Skeletal muscle cell (primary cell): ENCODE measurements at regions not wholly inside any gene's neighbourhood (a gene's known extent, or its start where the extent isn't known, plus 50 kb on each side); places are given as distances from the start of the nearest gene placed in this dataset.
A peak's percentile ranks its signal among the peaks of the same experiment; 100 is the strongest.
"Not testable (repeated sequence)": the region's sequence is repeated elsewhere in the genome, so short reads cannot be mapped to it uniquely, and the experiment has no call there.

Source experiments
- DNase-seq: peaks from one replicate; pipeline ENCODE4 v3.0.0-alpha.2; 2010; ENCODE audit warnings: low read depth
- H3K4me3 ChIP-seq: 2 replicates; pipeline ENCODE4 v1.5.1; 2011; ENCODE audit warnings: low read depth, mild to moderate bottlenecking, control low read depth, low read length, moderate library complexity

DNA sequence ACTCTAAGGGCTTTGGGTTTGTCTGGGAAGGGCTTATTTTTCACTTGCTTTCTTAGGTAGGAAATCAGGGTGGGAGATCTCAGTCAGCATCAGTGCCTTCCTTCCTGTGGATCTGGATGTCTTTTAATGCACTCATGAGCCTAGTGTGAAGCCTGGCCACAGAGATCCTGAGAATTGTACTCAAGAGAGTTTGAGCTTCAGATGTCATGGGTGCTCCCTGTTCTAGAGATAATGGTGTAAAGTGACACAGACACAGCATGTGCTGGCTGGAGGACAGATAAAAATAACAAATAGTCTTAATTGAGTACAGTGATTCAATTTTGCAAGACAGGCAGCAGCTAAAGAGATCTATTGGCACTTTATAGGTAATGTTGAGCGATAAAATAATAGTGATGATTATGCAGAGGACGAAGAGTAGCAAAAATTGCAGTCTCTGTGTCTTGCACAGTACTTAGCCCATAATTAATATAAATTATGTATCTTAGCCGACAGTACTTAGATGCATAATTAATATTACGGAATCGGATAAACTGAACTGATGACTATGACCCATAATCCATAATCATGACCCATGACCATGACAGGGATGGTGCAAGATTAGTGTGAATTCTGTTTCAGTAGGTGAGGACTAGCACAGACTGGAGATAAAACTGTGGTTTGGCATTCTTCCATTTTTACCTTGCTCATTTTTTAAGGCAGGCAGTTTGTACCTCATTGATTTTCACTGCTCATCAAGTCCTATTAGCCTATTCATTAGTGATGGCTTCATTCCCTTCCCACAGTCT, 408.7 kb upstream of the PIK3R1 start:
- DNase-seq, result no peak
- H3K4me3 ChIP-seq, result no peak overlapping the region

DNA sequence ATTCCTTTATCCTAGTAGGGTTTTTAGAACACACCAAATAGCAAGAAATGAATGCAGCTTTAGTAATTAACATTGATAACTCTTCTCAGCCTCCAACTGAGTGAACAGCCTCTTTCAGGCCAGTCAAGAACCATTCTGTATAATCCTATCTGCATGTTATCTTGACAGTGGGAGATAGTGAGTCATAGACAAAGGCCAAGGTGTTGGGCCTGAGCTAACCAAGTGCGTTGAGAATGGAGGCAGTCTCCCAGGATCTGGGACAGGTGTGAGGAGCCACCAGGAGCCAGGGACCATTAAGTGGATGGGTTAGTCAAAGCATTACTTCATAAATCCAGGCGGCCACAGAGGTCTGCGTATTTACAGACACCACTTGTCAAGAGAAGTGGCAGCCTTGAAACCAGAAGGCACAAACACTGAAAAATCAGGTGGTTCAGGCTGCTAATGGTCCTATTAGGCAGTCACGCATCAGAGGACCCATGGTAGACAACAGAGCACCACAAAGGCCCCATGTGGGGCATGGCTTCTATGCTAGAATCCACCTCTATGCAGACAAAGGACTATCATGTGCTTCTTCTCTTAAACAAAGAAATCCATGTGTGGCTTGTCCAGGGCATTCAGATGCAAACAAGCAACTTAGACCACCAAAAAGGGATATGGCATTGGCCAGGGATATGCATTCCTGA, 409.7 kb upstream of the PIK3R1 start:
- H3K4me3 ChIP-seq, result no peak overlapping the region
- no peak for DNase-seq

DNA sequence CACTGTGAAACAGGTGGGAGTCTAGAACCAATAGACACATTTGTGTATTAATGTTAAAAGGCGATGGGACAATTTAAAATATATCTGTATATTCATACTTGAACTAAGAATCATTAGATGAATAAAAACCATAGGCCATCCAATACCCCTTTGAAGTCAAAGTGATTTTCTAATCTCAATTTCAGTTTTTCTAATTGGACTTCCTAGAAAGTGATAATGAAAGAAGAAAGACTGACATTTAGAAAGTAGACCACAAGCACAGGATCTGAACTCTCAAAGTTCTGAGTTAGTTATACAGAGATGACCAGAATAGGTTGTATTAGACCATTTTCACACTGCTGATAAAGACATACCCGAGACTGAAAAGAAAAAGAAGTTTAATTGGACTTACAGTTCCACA, 412.8 kb upstream of the PIK3R1 start:
- no peak overlapping the region for H3K4me3 ChIP-seq
- no peak for DNase-seq

DNA sequence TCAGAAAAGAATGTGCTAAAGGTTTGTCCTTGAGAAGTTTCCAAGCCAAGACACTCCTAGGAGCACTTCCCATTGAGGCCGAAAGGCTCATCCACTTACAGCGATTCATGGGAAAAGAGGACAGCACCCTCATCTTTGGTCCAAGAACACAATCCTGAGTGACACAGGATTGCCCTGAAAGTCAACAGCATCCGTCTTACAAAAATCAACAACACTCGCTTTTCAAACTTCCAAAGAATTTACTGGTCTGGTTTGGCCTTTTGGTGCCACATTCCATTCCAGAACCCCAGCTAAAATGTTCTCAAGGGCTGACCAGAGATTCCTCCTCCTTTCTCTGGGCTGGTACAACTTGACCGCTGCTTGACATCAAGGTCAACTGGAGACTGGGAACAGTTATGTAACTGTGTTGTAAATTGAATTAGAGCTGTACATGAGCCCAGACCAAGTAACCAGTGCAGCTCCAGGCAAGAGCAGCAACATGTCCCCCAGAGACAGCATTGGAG, 415.8 kb upstream of the PIK3R1 start:
- no peak overlapping the region for H3K4me3 ChIP-seq
- peak; percentile 30 for DNase-seq

DNA sequence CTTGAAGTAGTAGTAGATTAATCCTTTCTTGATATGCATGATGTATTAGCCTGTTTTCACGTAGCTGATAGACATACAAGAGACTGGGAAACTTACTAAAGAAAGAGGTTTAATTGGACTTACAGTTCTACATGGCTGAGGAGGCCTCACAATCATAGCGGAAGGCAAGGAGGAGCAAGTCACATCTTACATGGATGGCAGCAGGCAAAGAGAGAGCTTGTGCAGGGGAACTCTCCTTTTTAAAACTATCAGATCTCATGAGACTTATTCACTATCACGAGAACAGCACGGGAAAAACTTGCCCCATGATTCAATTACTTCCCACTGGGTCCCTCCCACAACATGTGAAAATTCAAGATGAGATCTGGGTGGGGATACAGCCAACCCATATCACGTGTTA, 417.1 kb upstream of the PIK3R1 start:
- H3K4me3 ChIP-seq, DNase-seq: not testable (repeated sequence)

DNA sequence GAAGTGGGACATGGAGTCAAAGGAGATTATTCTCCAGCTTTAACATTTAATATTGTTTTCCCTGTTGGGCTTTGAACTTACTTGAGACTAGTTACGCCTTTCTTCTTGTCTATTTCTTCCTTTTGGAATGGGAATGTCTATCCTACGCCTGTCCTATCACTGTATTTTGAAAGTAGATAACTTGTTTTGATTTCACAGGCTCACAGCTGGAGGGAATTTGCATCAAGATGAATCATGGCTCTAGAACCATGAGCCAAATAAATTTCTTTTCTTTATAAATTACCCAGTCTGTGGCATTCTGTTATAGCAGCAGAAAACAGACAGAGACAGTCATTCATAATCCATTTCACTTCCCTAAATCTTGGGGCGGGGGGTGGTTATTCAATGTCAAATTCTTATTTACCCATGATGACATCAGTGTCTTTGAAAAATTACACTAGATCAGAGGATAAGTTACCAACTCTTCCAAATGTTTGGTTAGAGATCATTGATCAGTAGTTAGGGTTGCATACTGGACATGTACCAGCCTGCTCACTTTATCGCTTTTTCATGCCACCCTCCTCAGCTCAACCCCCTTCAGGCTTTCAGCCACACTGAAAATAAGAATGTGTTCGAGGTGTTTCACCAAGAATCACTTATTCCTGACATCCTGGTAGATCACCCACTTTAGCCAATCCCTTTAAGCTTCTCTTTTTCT, 419.6 kb upstream of the PIK3R1 start:
- H3K4me3 ChIP-seq, result no peak overlapping the region
- no peak for DNase-seq

DNA sequence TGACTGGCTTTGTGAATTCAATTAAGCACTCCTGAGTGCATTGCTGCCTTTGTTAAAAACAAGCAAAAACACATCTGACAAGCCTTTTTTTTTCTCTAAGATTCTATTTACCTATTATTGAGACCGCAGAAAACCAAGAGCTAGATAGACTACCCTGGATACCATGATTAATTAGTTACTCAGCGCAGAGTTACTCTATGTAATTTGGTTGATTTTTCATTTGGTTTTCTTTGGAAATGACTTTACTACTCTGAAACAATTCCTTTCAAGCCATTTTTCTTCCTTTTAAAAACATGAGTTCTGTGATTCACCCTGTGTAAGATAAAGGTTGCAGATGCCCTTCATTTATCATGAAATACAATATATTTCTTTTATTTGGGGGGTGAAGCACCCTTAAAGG, 421.6 kb upstream of the PIK3R1 start:
- DNase-seq, result no peak
- H3K4me3 ChIP-seq, result no peak overlapping the region

DNA sequence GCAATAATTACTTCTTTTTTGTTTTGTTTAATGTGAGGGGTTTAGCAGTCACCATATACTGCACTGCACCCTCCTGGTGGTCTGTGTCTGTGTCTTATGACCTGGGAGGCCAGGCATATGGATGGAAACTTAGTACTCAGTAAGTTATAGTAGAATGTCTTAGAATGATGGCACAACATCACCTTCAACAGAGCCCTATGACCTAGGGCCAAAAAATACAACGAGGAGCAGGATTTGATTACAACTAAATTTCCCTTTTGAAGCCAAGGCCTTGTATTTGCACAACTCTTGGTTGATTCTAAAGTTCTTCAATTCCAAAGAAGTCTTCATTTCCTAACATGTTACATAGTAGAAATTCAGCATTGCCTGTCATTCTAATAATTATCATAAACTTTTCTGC, 422.1 kb upstream of the PIK3R1 start:
- H3K4me3 ChIP-seq, result no peak overlapping the region
- no peak for DNase-seq

DNA sequence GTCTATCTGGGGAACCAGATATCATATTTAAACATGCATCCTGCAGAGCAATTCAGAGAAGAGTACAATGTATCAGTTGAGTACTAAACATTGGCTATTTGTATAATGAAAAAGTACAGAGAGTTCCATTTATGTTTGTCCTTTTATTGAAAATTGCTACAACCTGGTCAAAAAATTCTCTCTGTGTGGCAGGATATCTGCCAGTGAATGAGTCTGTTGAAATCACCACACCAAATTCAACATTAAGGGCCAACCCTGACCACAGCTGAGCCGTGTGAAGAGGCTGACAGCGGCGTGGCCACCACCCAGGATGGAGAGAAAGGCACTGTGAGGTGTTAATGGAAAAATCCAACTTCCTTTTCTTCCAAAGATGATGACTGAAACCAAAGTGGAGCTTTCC, 422.7 kb upstream of the PIK3R1 start:
- H3K4me3 ChIP-seq, result no peak overlapping the region
- DNase-seq, result no peak

DNA sequence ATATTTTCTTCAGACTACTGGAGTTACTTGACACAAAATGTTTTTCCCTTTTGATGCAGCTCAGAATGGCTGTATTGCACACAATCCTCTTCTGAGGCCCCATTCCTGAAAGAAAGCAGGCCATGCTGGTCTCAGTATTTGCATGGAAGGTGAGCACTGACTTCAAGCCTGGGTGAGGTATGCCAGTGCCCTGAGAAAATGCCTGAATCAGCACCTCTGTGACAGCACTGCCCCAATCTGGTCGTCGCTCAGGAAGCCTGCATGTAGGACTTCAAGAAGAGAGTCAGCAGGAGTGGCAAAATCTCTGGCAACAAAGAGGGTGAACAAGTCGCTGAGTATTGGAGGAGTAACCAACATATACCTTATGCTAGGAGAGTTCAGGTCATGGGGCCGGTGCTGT, 425.2 kb upstream of the PIK3R1 start:
- DNase-seq, result no peak
- H3K4me3 ChIP-seq, result no peak overlapping the region

DNA sequence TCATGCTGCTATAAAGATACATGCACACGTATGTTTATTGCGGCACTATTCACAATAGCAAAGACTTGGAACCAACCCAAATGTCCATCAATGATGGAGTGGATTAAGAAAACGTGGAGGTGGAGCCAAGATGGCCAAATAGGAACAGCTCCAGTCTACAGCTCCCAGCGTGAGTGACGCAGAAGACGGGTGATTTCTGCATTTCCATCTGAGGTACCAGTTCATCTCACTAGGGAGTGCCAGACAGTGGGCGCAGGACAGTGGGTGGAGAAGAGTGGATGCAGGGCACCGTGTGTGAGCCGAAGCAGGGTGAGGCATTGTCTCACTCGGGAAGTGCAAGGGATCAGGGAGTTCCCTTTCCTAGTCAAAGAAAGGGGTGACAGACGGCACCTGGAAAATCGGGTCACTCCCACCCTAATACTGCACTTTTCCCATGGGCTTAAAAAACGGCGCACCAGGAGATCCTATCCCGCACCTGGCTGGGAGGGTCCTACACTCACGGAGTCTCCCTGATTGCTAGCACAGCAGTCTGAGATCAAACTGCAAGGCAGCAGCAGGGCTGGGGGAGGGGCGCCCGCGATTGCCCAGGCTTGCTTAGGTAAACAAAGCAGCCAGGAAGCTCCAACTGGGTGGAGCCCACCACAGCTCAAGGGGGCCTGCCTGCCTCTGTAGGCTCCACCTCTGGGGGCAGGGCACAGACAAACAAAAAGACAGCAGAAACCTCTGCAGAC, 435.5 kb upstream of the PIK3R1 start:
- not testable (repeated sequence) for DNase-seq, H3K4me3 ChIP-seq

DNA sequence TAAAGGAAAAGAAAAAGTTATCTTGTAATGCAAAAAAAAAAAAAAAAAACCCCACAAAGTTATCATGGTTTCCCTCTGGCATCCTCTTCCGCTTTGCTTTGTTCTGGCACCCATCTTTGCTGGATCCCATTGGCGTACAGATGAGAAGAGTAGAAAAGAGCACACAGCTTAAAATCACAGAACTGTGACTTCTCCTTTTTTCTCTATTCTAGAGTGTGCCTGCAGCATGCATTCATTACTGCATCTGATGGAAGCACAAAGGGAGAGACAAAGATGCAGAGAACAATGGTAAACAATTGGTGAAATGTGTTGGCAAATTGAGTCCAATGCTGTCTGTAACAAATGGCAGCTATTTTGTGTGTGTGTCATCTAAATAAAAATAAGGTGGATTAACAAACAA, 440.8 kb upstream of the PIK3R1 start:
- no peak for DNase-seq
- H3K4me3 ChIP-seq, result no peak overlapping the region

DNA sequence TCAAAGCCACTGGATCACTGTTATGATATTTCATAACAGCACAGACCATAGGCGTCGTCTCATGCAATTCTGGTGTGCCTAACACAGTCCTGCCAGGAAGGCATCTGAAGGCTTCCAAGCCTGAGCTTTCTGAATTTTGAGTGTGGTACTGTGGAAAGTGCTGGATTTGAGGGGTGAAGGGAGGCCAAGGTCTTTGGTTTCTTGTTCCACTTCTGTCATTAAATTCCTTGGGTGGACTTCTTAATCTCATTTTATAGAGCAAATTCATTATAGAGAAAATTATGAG, 441.3 kb upstream of the PIK3R1 start:
- H3K4me3 ChIP-seq, result no peak overlapping the region
- no peak for DNase-seq

DNA sequence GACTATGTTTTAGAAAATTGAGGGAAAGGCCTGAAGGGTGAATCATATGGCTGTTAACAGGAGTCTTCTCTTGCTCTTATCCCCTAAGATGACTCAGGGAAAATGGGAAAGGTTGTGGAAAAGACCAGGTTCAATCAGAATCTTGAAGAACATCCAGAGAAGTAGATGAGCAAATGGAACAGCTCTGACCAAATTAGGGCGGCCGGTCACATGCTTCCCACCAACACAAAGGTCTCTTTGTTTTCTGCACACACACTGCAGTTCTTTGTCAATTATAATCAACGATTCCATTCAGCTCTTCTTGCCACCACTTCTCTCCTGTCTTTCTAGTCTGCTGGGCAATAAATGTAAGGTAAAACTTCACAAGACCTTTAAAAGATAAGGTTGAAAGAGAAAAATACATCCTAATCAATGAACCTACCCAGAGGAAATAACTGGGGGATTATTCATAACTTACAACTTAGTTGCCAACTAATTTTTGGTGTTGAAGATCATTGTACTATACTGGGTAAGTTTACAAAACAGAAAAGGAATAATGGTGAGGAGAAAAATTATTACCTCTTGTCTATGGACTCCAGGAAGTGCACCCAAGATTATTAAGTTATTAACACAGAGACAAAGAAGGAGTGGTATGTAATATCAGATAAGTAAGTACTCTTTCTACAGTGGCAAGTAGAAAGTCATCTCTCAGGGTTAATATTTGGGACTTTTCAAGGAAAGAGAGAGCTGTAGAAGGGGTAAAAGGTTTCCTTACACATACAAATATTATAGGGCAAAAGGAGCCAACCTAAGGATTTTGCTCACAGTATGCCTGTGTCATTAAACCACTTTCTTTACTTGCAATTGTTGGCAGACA, 441.9 kb upstream of the PIK3R1 start:
- DNase-seq, result no peak
- H3K4me3 ChIP-seq, result no peak overlapping the region

DNA sequence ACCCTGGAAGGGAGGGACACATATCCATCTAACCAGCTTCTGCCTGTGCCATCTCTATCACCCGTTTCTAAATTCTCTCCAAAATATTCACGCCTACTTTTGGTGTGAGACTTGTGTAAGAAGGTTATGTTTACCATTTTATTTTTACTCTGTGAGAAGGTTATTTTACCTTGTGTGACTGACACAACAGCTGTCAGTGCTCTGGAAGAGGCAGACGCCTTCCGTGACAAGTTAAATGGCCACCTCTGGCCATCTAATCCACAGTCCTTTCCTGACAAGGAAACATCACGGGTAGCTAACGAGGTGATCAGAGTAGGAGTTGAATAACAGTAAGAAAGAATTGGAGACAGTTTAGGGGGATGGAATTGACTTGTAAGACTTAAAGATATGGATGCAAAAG, 443.8 kb upstream of the PIK3R1 start:
- H3K4me3 ChIP-seq, result no peak overlapping the region
- DNase-seq, result no peak

DNA sequence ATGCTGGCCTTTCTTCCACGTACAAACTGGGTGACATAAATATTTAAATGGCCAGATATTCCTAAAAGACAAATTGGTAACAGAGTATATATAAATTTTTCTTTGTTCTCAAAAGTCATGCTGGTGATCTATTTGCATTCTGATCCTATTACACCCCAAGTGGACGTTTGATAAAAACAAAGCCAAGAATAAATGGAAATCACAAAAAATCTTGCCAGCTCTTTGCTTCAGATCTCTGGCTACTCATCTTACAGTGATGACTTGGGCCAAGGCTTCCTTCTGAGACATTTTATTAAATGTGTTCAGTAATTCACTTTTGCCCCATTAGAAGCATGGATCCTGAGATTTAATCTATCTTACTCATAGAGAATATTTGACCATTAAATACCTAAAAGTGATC, 444.3 kb upstream of the PIK3R1 start:
- DNase-seq, result no peak
- H3K4me3 ChIP-seq, result no peak overlapping the region

DNA sequence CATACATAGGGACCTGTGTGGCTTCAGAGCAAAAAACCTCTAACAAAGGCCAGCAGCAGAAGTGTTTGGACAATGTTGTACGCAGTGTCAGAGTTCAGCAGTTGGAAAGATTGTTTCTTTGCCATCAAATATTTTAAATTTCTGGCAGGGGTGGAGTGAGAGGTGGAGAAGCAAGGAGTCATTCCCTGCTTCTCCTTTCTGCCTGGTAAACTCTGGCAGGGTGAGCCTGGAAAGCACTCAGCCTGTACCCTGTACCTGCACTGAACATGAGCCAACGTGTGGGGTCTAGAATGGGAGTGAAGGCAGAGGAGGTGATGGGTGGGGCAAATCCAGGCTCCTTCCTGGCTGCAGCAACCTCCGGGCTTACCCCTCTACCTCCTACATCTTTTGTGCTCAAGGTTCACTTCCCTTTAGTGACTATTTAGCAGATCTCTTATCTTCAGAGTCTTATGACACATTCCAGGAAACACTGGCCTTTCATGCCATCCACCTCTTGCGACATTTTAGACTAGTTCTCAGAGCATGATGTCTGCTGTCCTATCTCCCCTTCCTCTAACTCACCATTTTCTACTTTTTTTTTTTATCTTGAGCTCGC, 445.0 kb upstream of the PIK3R1 start:
- no peak for DNase-seq
- H3K4me3 ChIP-seq, result no peak overlapping the region

DNA sequence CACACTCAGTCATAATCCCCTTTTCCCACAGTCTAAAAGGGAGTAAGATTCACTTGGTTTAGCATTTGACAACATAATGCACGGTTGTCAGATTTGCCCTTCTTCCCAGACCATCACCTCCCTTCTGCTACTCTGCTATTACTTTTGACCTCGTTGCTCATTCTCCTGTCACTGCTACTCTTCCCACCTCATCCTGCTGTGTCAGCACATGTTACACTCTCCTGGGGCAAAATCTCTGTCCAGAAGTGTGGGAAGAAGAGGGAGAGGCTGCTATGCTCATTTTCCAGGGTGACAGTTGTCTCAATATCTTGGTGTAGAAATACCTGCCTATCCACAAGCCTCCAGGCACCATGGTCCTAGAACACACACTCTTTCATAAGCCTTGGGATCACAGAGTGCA, 449.9 kb upstream of the PIK3R1 start:
- DNase-seq, result no peak
- H3K4me3 ChIP-seq, result no peak overlapping the region

DNA sequence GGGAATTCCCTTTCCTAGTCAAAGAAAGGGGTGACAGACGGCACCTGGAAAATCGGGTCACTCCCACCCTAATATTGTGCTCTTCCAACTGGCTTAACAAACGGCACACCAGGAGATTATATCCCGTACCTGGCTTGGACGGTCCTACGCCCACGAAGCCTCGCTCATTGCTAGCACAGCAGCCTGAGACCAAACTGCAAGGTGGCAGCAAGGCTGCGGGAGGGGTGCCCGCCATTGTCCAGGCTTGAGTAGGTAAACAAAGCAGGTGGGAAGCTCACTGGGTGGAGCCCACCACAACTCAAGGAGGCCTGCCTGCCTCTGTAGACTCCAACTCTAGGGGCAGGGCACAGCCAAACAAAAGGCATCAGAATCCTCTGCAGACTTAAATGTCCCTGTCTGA, 457.8 kb upstream of the PIK3R1 start:
- not testable (repeated sequence) for DNase-seq, H3K4me3 ChIP-seq
